ENCODE measurements at regions not wholly inside any gene's neighbourhood (a gene's known extent, or its start where the extent isn't known, plus 50 kb on each side); places are given as distances from the start of the nearest gene placed in this dataset.

- H3K9ac ChIP-seq = no peak overlapping the region
Measured at GRCh38 chr9:2916382-2916985, 72.6 kb upstream of the PUM3 start.

More at GRCh38 chr9:2916382-2916985, 72.6 kb upstream of the PUM3 start:
- Histone ChIP-seq H3K27ac (ENCODE audit: low read depth in 2 of 2, low read length in 1 of 2) (no peak overlapping the region), H3K27me3 (ENCODE audit: insufficient read depth) (no peaks in the 10 kb centered on the region), H2AFZ (ENCODE audit: low read depth) (no peak overlapping the region), H3K4me2 (no peak overlapping the region), H4K20me1 (ENCODE audit: insufficient read depth) (no peaks in the 10 kb centered on the region), H3K4me3 (ENCODE audit: low read depth in 2 of 2, low read length in 1 of 2) (no peak overlapping the region), H3K4me1 (ENCODE audit: control insufficient read depth in 1 of 2, insufficient read depth in 2 of 2, low read depth in 1 of 2, low read length in 1 of 2) (no peaks in the 10 kb centered on the region; a peak in 1 of 4 replicates), H3F3A (replicated peaks; ENCODE audit: insufficient read depth) (no peaks in the 10 kb centered on the region), H3K9me3 (no peaks in the 10 kb centered on the region), H3K9me2 (no peaks in the 10 kb centered on the region), H3K36me3 (replicated peaks in 1 of 2; ENCODE audit: control insufficient read depth in 1 of 2, insufficient read depth in 2 of 2, low read length in 1 of 2) (no peaks in the 10 kb centered on the region), H3K79me2 (ENCODE audit: insufficient read depth) (no peaks in the 10 kb centered on the region)
- POLR2A ChIA-PET = no interaction called here
- 33% methylated on average over 3 of the region's 3 CpGs for WGBS (ENCODE audit: low lambda C conversion rate)
- DNase-seq = no peak
- CTCF ChIA-PET = no interaction called here
- no peak for TF ChIP-seq CTCF (IDR thresholded peaks at IDR 0.05)
- TF ChIP-seq RAD21 (IDR thresholded peaks at IDR 0.05; ENCODE audit: low read length) = no peak
- TF ChIP-seq USF1 (IDR thresholded peaks at IDR 0.05; ENCODE audit: borderline replicate concordance, low read depth) = no peak
- TF ChIP-seq RXRA (IDR thresholded peaks at IDR 0.05; ENCODE audit: borderline replicate concordance, low read depth) = no peak
- TF ChIP-seq TAF1 (IDR thresholded peaks at IDR 0.05; ENCODE audit: borderline replicate concordance, low read depth, low read length) = no peak
- TF ChIP-seq RCOR1 (IDR thresholded peaks at IDR 0.05; ENCODE audit: low read length) = no peak
- TF ChIP-seq EP300 (IDR thresholded peaks at IDR 0.05; ENCODE audit: borderline replicate concordance in 1 of 2, low read depth in 1 of 2, low read length in 1 of 2) = no peak
- no peak for TF ChIP-seq REST (IDR thresholded peaks at IDR 0.05; ENCODE audit: low read depth, low read length)
- TF ChIP-seq TCF12 (IDR thresholded peaks at IDR 0.05) = no peak
- no peak for TF ChIP-seq MAX (IDR thresholded peaks at IDR 0.05; ENCODE audit: low read depth)
- TF ChIP-seq ZBTB33 (IDR thresholded peaks at IDR 0.05; ENCODE audit: borderline replicate concordance, low read depth) = no peak
- no peak for TF ChIP-seq CHD2 (IDR thresholded peaks at IDR 0.05; ENCODE audit: low read length, partially characterized antibody)
- no peak for TF ChIP-seq GABPA (IDR thresholded peaks at IDR 0.05; ENCODE audit: low read depth)
- no peak for TF ChIP-seq JUND (IDR thresholded peaks at IDR 0.05)
- no peak for TF ChIP-seq MXI1 (IDR thresholded peaks at IDR 0.05; ENCODE audit: low read depth, low read length)

All from SK-N-SH (cell line).